GM23248 (cell line): ENCODE measurements at regions not wholly inside any gene's neighbourhood (a gene's known extent, or its start where the extent isn't known, plus 50 kb on each side); places are given as distances from the start of the nearest gene placed in this dataset.

Experiments used
- DNase-seq: peaks from one replicate; pipeline ENCODE4 v3.0.0-alpha.2; 2015
- H2AFZ ChIP-seq: fragments of 200-600 bp; sonication (generic); 2 replicates; pipeline ENCODE4 v1.6.1; 2016; ENCODE audit warnings: antibody characterized with exemption
- H3F3A ChIP-seq: fragments of 200-600 bp; sonication (generic); 2 replicates; pipeline ENCODE4 v1.6.1; 2016; ENCODE audit warnings: mild to moderate bottlenecking, antibody characterized with exemption, mixed run types; ENCODE audit not compliant: insufficient read depth
- H3K27ac ChIP-seq: fragments of 200-600 bp; sonication (generic); 2 replicates; pipeline ENCODE4 v1.5.1; 2016; ENCODE audit warnings: mild to moderate bottlenecking
- H3K27me3 ChIP-seq: fragments of 200-600 bp; sonication (generic); replicated peaks from 2 replicates; pipeline ENCODE4 v1.6.1; 2016; ENCODE audit warnings: mild to moderate bottlenecking; ENCODE audit not compliant: insufficient read depth
- H3K36me3 ChIP-seq: fragments of 200-600 bp; sonication (generic); 2 replicates; pipeline ENCODE4 v1.6.1; 2016; ENCODE audit warnings: low read depth, mild to moderate bottlenecking
- H3K4me1 ChIP-seq: fragments of 200-600 bp; sonication (generic); 2 replicates; pipeline ENCODE4 v1.6.1; 2016; ENCODE audit warnings: mild to moderate bottlenecking; ENCODE audit not compliant: insufficient read depth
- H3K4me2 ChIP-seq: fragments of 200-600 bp; sonication (generic); one replicate; pipeline ENCODE4 v1.6.1; 2016; ENCODE audit warnings: mild to moderate bottlenecking; ENCODE audit not compliant: unreplicated experiment
- H3K4me3 ChIP-seq: fragments of 200-600 bp; sonication (generic); 2 replicates; pipeline ENCODE4 v1.5.1; 2016; ENCODE audit warnings: mild to moderate bottlenecking
- H3K79me2 ChIP-seq: fragments of 200-600 bp; sonication (generic); 2 replicates; pipeline ENCODE4 v1.6.1; 2016; ENCODE audit warnings: mild to moderate bottlenecking; ENCODE audit not compliant: insufficient read depth
- H3K9ac ChIP-seq: fragments of 200-600 bp; sonication (generic); 2 replicates; pipeline ENCODE4 v1.6.1; 2016; ENCODE audit warnings: mild to moderate bottlenecking
- H3K9me2 ChIP-seq: fragments of 200-600 bp; sonication (generic); 2 replicates; pipeline ENCODE4 v1.6.1; 2016; ENCODE audit warnings: mixed run types, mild to moderate bottlenecking, moderate library complexity; ENCODE audit not compliant: insufficient read depth
- H3K9me3 ChIP-seq: fragments of 200-600 bp; sonication (generic); one replicate; pipeline ENCODE4 v1.6.1; 2017; ENCODE audit warnings: low read depth
- H4K20me1 ChIP-seq: fragments of 200-600 bp; sonication (generic); 2 replicates; pipeline ENCODE4 v1.6.0; 2016; ENCODE audit not compliant: insufficient read depth
- EZH2 ChIP-seq: fragments of 200-600 bp; sonication (generic); IDR thresholded peaks from 2 replicates; pipeline ENCODE4 v1.6.1; 2018; ENCODE audit warnings: antibody characterized with exemption, mild to moderate bottlenecking; ENCODE audit not compliant: insufficient read depth, poor library complexity, severe bottlenecking
- EZH2phosphoT487 ChIP-seq: fragments of 200-600 bp; sonication (generic); IDR thresholded peaks from 2 replicates; pipeline ENCODE4 v1.6.1; 2018; ENCODE audit warnings: antibody characterized with exemption, moderate library complexity, mild to moderate bottlenecking, low read depth; ENCODE audit not compliant: insufficient read depth
- WGBS, 2 experiments: methylation state at CpG; one replicate each; pipeline ENCODE4 v1.1.6; 2015 to 2017; ENCODE audit warnings: low lambda C conversion rate in 2 of 2, low coverage in 1 of 2; ENCODE audit errors: missing lambda C conversion rate in 2 of 2; 5-methylcytosine and 5-hydroxymethylcytosine counted together
- in situ Hi-C: fragments of 300-500 bp; cut with MboI; formaldehyde crosslinking; loops from 2 replicates; pipeline ENCODE4 v1.15.0; 2020

- Histone ChIP-seq H3K4me3 (no peak overlapping the region), H3K4me2 (no peak overlapping the region), H3K27ac (no peak overlapping the region), H3K4me1 (no peaks in the 10 kb centered on the region), H3K9me3 (no peaks in the 10 kb centered on the region), H3F3A (no peaks in the 10 kb centered on the region), H4K20me1 (no peaks in the 10 kb centered on the region), H3K27me3 (no peaks in the 10 kb centered on the region), H3K36me3 (no peaks in the 10 kb centered on the region), H3K79me2 (no peaks in the 10 kb centered on the region), H2AFZ (no peak overlapping the region), H3K9ac (no peak overlapping the region), H3K9me2 (no peaks in the 10 kb centered on the region)
- DNase-seq = no peak
- in situ Hi-C loops = no loop called here
- 84 to 89% methylated on average over 2 of the region's 2 CpGs for WGBS, 2 experiments
- TF ChIP-seq EZH2phosphoT487 = no peak
- no peak for TF ChIP-seq EZH2
Observed at GRCh38 chr3:147529551-147529950, 120.4 kb downstream of the ZIC1 start.

GRCh38 chr3:147538034-147538433, 128.9 kb downstream of the ZIC1 start:
- H2AFZ ChIP-seq = peak overlapping the region; percentile 25; the same call in 1 of the 2 replicates
- peaks cover 3% of the 10 kb centered on the region for H3K9me3 ChIP-seq
- in situ Hi-C loops = no loop called here
- no peaks in the 10 kb centered on the region for H3K36me3 ChIP-seq
- no peaks in the 10 kb centered on the region for H3K27me3 ChIP-seq
- H4K20me1 ChIP-seq = no peaks in the 10 kb centered on the region
- H3K9ac ChIP-seq = no peak overlapping the region
- H3K27ac ChIP-seq = no peak overlapping the region
- no peaks in the 10 kb centered on the region for H3K4me1 ChIP-seq
- no peaks in the 10 kb centered on the region for H3K79me2 ChIP-seq
- H3F3A ChIP-seq = no peaks in the 10 kb centered on the region
- no peaks in the 10 kb centered on the region for H3K9me2 ChIP-seq
- TF ChIP-seq EZH2phosphoT487 (no peak), EZH2 (no peak)
- no peak overlapping the region for H3K4me3 ChIP-seq
- H3K4me2 ChIP-seq = no peak overlapping the region
- no peak for DNase-seq
- WGBS, 2 experiments = 75% methylated on average over 4 of the region's 4 CpGs

- H3K36me3 ChIP-seq = no peaks in the 10 kb centered on the region
- H3K9me2 ChIP-seq = no peaks in the 10 kb centered on the region
- H3K4me3 ChIP-seq = no peak overlapping the region
- peaks cover 3% of the 10 kb centered on the region for H3K9me3 ChIP-seq
- H3K27ac ChIP-seq = no peak overlapping the region
- no peaks in the 10 kb centered on the region for H3K27me3 ChIP-seq
- in situ Hi-C loops = no loop called here
- H3K4me2 ChIP-seq = no peak overlapping the region
- no peak for DNase-seq
- H4K20me1 ChIP-seq = no peaks in the 10 kb centered on the region
- TF ChIP-seq EZH2phosphoT487 (no peak), EZH2 (no peak)
- H3K9ac ChIP-seq = no peak overlapping the region
- H3K79me2 ChIP-seq = no peaks in the 10 kb centered on the region
- H3F3A ChIP-seq = no peaks in the 10 kb centered on the region
- no peak overlapping the region for H2AFZ ChIP-seq
- H3K4me1 ChIP-seq = no peaks in the 10 kb centered on the region
Observed at GRCh38 chr3:147540921-147541320, 131.8 kb downstream of the ZIC1 start.

GRCh38 chr3:147544290-147544689, 135.1 kb downstream of the ZIC1 start:
- DNase-seq = no peak
- Histone ChIP-seq H3K9me2 (no peaks in the 10 kb centered on the region), H3F3A (no peaks in the 10 kb centered on the region), H3K4me1 (no peaks in the 10 kb centered on the region), H3K4me3 (no peak overlapping the region), H3K79me2 (no peaks in the 10 kb centered on the region), H4K20me1 (no peaks in the 10 kb centered on the region), H3K27ac (no peak overlapping the region), H2AFZ (no peak overlapping the region), H3K27me3 (no peaks in the 10 kb centered on the region), H3K4me2 (no peak overlapping the region), H3K9ac (no peak overlapping the region), H3K36me3 (no peaks in the 10 kb centered on the region), H3K9me3 (peaks cover 3% of the 10 kb centered on the region)
- TF ChIP-seq EZH2phosphoT487 (no peak), EZH2 (no peak)
- in situ Hi-C loops = no loop called here

- no peak for DNase-seq
- Histone ChIP-seq H3K27ac (no peak overlapping the region), H3K79me2 (no peaks in the 10 kb centered on the region), H3K9me2 (no peaks in the 10 kb centered on the region), H3K36me3 (no peaks in the 10 kb centered on the region), H3K9ac (no peak overlapping the region), H3K9me3 (no peaks in the 10 kb centered on the region), H4K20me1 (no peaks in the 10 kb centered on the region), H3F3A (no peaks in the 10 kb centered on the region), H2AFZ (no peak overlapping the region), H3K4me1 (no peaks in the 10 kb centered on the region), H3K4me2 (no peak overlapping the region), H3K4me3 (no peak overlapping the region), H3K27me3 (no peaks in the 10 kb centered on the region)
- in situ Hi-C loops = no loop called here
- 32 to 37% methylated on average over 3 of the region's 3 CpGs for WGBS, 2 experiments
- TF ChIP-seq EZH2phosphoT487 (no peak), EZH2 (no peak)
Observed at GRCh38 chr3:147551491-147551890, 142.3 kb downstream of the ZIC1 start.
